ENCODE measurements at regions not wholly inside any gene's neighbourhood (a gene's known extent, or its start where the extent isn't known, plus 50 kb on each side); places are given as distances from the start of the nearest gene placed in this dataset.

DNA sequence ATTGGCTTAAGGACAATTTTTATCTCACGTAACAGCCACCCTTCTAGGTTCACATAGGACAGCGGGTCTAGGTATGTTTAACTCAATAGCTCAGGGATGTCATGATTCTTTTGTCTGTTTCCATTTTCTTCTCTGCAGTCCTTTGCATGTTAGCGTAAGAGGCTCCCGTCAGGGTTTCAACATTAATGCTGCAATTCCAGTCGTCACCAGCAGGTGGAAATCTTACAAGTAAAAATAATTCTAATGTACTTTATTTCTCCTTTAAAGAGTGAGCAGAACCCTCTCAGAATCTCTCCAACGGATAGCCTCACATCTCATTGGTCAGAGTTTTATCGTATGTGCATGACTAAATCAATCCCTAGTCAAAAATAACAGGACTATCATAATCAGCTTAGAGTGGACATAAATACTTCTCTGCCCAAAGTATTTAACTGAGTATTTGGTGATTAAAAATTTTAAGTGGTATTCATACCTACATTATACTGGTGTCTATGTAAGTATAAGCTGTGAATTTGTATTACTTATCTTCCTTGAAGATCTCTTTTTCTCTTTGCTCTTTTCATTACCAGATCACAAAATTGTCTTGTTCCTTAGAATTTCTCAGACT lies 487.2 kb upstream of the GCFC2 start:
- TF ChIP-seq, protein P1, sequence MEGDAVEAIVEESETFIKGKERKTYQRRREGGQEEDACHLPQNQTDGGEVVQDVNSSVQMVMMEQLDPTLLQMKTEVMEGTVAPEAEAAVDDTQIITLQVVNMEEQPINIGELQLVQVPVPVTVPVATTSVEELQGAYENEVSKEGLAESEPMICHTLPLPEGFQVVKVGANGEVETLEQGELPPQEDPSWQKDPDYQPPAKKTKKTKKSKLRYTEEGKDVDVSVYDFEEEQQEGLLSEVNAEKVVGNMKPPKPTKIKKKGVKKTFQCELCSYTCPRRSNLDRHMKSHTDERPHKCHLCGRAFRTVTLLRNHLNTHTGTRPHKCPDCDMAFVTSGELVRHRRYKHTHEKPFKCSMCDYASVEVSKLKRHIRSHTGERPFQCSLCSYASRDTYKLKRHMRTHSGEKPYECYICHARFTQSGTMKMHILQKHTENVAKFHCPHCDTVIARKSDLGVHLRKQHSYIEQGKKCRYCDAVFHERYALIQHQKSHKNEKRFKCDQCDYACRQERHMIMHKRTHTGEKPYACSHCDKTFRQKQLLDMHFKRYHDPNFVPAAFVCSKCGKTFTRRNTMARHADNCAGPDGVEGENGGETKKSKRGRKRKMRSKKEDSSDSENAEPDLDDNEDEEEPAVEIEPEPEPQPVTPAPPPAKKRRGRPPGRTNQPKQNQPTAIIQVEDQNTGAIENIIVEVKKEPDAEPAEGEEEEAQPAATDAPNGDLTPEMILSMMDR (IDR thresholded peaks at IDR 0.05): peak; percentile 37 to 76 (median 56)
- no peak for TF ChIP-seq POLR2A (IDR thresholded peaks at IDR 0.05)
